ENCODE measurements at regions not wholly inside any gene's neighbourhood (a gene's known extent, or its start where the extent isn't known, plus 50 kb on each side); places are given as distances from the start of the nearest gene placed in this dataset.

DNA sequence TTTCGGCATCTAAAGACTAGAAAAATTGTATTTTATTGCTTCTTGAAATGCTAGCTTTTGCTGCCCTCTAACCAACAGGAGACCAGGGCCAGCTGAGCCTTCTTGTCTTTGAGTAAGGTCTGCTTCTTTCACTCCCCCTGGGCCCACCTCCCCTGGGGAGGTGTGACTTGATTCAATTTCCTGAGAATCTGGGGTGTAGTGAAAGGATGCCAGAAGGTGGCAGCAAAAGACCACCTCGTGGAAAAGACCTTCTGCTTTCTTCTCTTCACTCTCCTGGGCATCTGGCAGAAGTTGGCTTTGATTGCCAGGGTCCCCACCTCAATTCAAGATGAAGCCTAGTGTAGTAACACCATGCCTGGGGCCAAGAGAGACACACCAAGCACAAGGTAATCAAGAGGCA lies 96.5 kb upstream of the MAOA start:
- 0 out of 3 replicates have a peak, but pooled peaks have one; percentile 49 for ATAC-seq
- TF ChIP-seq ZNF8 (CRISPR knock-in tag; IDR thresholded peaks at IDR 0.05) (no peak), ESRRG (CRISPR knock-in tag; IDR thresholded peaks at IDR 0.05) (no peak), OSR1 (CRISPR knock-in tag; IDR thresholded peaks at IDR 0.05) (no peak), ZFP30 (CRISPR knock-in tag; IDR thresholded peaks at IDR 0.05) (no peak), POU6F1 (CRISPR knock-in tag; IDR thresholded peaks at IDR 0.05; ENCODE audit: borderline replicate concordance, low read depth) (no peak), ARNTL (CRISPR knock-in tag; IDR thresholded peaks at IDR 0.05; ENCODE audit: borderline replicate concordance, low read depth) (no peak), ZNF70 (CRISPR knock-in tag; IDR thresholded peaks at IDR 0.05) (no peak), ZC3H10 (CRISPR knock-in tag; IDR thresholded peaks at IDR 0.05) (no peak), CSRNP3 (CRISPR knock-in tag; IDR thresholded peaks at IDR 0.05) (no peak), PATZ1 (CRISPR knock-in tag; IDR thresholded peaks at IDR 0.05; ENCODE audit: borderline replicate concordance) (no peak), ZNF565 (CRISPR knock-in tag; conservative IDR thresholded peaks at IDR 0.05; ENCODE audit: low read depth) (no peak), PPARA (CRISPR knock-in tag; IDR thresholded peaks at IDR 0.05; ENCODE audit: borderline replicate concordance) (no peak)
- TF ChIP-seq, protein P1, sequence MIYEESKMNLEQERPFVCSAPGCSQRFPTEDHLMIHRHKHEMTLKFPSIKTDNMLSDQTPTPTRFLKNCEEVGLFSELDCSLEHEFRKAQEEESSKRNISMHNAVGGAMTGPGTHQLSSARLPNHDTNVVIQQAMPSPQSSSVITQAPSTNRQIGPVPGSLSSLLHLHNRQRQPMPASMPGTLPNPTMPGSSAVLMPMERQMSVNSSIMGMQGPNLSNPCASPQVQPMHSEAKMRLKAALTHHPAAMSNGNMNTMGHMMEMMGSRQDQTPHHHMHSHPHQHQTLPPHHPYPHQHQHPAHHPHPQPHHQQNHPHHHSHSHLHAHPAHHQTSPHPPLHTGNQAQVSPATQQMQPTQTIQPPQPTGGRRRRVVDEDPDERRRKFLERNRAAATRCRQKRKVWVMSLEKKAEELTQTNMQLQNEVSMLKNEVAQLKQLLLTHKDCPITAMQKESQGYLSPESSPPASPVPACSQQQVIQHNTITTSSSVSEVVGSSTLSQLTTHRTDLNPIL (CRISPR knock-in tag; IDR thresholded peaks at IDR 0.05; ENCODE audit: low read depth), result no peak

- TF ChIP-seq ZFP3 (CRISPR knock-in tag; IDR thresholded peaks at IDR 0.05) (no peak), GLIS3 (CRISPR knock-in tag; IDR thresholded peaks at IDR 0.05) (no peak), PPARA (CRISPR knock-in tag; IDR thresholded peaks at IDR 0.05; ENCODE audit: borderline replicate concordance) (no peak), ZNF8 (CRISPR knock-in tag; IDR thresholded peaks at IDR 0.05) (no peak), SNAI2 (CRISPR knock-in tag; IDR thresholded peaks at IDR 0.05) (no peak), PATZ1 (CRISPR knock-in tag; IDR thresholded peaks at IDR 0.05; ENCODE audit: borderline replicate concordance) (no peak), RARB (CRISPR knock-in tag; IDR thresholded peaks at IDR 0.05) (no peak), ZFP30 (CRISPR knock-in tag; IDR thresholded peaks at IDR 0.05) (no peak), ZNF70 (CRISPR knock-in tag; IDR thresholded peaks at IDR 0.05) (no peak), CSRNP3 (CRISPR knock-in tag; IDR thresholded peaks at IDR 0.05) (no peak), ISL1 (CRISPR knock-in tag; IDR thresholded peaks at IDR 0.05) (no peak), ESRRG (CRISPR knock-in tag; IDR thresholded peaks at IDR 0.05) (no peak), TCF4 (CRISPR knock-in tag; IDR thresholded peaks at IDR 0.05; ENCODE audit: borderline replicate concordance) (no peak), ZNF565 (CRISPR knock-in tag; conservative IDR thresholded peaks at IDR 0.05; ENCODE audit: low read depth) (no peak), ARNTL (CRISPR knock-in tag; IDR thresholded peaks at IDR 0.05; ENCODE audit: borderline replicate concordance, low read depth) (no peak), OSR1 (CRISPR knock-in tag; IDR thresholded peaks at IDR 0.05) (no peak)
- ATAC-seq, result no peak
Measured at GRCh38 chrX:43560247-43560946, 95.7 kb upstream of the MAOA start.
